NCI-H774 (cell line): ENCODE measurements at regions not wholly inside any gene's neighbourhood (a gene's known extent, or its start where the extent isn't known, plus 50 kb on each side); places are given as distances from the start of the nearest gene placed in this dataset.

Experiments used
- DNase-seq: peaks from one replicate; lab custom pipeline; 2025; lab: John Stamatoyannopoulos, UW

GRCh38 chr15:81589671-81590070, 215.7 kb upstream of the TMC3 start:
- no peak for DNase-seq

GRCh38 chr15:81575436-81576123, 201.6 kb upstream of the TMC3 start:
- DNase-seq, result peak; percentile 53

GRCh38 chr15:81573098-81573746, 199.2 kb upstream of the TMC3 start:
- no peak for DNase-seq

DNA sequence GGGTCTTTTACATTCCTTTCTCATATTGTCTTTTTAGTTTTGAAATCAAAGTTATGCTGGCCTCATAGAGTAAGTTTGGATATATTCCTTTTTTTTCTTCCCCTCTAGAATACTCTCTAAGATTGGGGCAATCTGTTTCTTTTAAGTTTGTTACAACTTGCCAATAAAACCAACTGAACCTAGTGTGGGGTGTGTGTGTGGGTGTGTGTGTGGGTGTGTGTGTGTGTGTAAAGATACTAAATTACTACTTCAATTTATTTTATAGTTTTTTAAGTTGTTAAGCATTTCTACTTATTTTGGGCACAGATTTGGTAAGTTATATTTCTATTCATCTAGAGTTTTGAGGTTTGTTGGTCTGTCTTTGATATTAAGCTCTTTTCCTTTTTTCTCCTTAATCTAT, 198.2 kb upstream of the TMC3 start:
- DNase-seq, result no peak

GRCh38 chr15:81569286-81570080, 195.5 kb upstream of the TMC3 start:
- no peak for DNase-seq

DNA sequence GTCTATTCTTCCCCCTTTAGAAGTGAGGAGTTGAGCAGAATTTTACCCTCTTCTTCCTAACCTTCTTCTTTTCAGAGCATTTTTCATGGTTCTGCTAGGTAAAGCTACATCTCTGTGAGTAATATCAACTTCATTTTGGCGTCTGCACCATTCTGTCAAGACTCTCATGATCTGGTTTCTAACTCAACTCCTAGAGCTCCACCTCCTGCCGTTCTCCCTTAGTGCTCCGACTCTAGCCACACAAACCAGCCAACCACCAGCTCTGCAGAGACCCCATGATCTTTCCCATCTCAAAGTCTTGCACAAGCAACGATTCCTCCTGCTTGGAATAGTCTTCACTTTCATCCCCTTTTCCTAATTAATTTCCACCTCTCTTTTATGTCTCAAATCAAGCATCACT, 193.9 kb upstream of the TMC3 start:
- DNase-seq, result no peak

- DNase-seq, result no peak
Observed at GRCh38 chr15:81562986-81563385, 189.0 kb upstream of the TMC3 start.

DNA sequence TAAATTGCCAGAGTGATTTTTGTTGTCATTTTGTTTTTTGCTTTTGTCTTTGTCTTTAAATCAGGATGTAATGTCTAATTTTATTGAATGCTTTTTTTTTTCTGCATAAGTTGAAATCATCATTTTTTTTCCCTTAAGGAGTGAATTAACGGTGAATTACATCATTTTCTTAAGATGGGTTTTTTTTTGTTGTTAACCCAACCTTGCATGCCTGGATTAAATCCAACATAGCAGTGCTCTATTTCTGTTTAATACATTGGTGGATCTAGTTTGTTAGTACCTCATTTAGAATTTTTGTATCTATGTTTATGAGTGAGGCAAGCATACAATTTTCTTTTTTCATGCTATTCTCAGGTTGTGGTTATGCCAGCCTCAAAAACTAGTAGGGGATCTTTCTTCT, 186.4 kb upstream of the TMC3 start:
- DNase-seq, result no peak

DNA sequence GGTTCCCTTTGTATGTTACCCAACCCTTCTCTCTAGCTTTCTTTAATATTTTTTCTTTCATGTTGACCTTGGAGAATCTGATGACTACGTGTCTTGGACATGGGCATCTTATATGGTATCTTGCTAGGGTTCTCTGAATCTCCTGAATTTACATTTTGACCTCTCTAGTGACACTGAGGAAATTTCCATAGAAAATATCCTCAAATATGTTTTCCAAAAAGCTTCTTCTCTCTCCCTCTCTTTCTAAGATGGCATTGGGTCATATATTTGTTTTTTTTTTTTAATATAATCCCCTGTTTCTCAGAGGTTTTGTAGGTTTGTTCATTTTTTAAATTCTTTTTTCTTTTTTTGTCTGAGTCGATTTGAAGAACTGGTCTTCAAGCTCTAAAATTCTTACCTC, 184.0 kb upstream of the TMC3 start:
- no peak for DNase-seq

GRCh38 chr15:81555346-81555745, 181.3 kb upstream of the TMC3 start:
- no peak for DNase-seq

DNA sequence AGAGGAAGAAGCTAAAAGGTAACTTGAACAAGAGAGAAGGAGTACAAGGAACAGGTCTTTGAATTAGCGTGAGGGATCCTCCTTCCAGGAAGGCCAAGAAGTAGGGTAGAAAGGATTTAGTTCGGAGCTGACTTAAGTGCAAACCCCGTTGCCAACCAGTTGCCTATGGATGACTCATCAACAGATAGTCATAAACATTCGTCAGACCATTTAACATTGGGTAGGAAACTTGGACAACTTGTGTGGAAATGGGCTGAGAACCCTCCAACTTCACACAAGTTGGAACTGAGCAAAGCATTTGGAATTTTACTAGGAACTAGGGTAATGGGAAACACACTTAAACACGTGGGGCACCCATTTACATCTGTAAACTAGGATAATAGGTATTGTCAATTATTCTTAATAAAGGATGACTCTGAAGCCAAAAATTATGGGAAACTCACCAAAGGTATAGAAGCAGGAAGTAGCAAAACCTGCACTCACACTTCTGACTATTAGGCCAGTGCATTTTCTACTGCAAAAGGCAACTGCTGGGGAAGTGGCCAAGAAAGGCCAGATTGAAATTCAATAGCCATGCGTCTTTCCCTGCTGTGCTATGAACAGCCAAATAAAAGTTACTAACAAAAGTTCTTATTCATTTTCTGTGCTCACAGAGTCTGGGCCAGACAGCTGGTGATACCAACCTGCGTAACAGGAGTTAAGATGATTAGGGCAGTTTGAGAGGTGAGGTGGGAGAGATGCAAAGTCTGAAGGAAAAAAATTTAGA, 174.5 kb upstream of the TMC3 start:
- DNase-seq, result no peak

DNA sequence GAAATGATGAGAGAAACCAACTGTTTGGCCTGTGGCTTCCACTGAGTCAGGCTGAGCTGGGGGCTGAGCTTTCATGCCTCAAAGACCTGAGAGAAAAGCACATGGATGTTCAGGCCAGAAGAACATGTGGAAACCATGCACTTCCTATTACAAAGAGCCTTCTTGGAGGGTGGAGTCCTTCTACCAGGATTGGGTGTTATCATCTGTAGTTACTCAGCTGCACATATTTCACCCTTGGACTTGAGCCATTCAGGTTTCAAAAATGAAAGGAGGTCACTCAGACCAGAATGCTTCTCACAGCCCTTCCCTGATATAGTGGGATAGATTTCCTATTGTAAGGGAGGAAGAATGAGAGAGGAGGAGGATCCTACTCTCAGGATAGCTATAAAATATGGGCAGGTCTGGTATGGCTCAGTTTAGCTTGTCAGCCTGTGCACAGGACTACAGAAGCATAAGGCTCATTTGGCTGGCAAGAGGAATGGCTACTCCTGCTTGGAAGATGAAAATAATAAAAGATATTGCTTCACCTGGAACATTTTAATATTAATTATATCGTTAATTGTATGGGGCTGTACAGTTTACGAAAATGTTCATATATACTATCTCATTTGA, 173.6 kb upstream of the TMC3 start:
- no peak for DNase-seq

- no peak for DNase-seq
Observed at GRCh38 chr15:81544385-81544784, 170.4 kb upstream of the TMC3 start.

- DNase-seq, result no peak
Observed at GRCh38 chr15:81540909-81541308, 166.9 kb upstream of the TMC3 start.

GRCh38 chr15:81536356-81536755, 162.3 kb upstream of the TMC3 start:
- DNase-seq, result no peak

DNA sequence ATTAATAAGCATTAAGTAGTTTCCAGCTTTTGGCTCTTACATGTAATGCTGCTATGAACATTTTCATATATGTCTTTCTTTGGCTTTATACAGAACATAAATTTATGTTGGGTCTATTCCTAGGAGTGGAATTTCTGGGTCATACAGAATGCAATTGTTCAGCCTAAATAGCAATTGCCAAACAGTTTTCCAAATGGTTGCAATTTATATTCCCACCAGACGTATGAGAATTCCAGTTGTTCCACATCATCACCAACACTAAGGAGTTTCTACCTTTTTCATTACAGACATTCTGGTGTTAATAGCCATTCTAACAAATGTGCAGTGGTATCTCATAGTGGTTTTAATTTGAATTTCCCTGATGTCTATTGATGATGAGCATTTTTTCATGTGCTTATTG, 160.1 kb upstream of the TMC3 start:
- DNase-seq, result no peak

DNA sequence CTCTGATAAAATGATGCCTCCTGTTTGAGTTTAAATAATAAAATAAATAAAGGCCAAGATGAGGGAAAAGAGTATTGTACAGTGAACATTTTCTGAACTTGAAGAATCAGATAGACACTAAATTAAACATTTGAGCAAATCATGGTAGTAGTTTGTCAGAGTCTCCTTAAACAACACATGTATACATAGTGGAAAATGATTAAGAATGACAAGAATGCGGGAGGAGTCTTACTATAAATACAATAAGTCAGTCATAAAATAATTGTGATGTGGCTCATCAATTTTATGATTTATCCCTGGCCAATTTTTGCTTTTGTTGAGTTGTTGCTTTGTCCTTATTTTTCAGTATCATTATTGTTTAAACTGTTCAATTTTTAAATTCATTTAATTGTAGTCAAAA, 158.0 kb upstream of the TMC3 start:
- no peak for DNase-seq

DNA sequence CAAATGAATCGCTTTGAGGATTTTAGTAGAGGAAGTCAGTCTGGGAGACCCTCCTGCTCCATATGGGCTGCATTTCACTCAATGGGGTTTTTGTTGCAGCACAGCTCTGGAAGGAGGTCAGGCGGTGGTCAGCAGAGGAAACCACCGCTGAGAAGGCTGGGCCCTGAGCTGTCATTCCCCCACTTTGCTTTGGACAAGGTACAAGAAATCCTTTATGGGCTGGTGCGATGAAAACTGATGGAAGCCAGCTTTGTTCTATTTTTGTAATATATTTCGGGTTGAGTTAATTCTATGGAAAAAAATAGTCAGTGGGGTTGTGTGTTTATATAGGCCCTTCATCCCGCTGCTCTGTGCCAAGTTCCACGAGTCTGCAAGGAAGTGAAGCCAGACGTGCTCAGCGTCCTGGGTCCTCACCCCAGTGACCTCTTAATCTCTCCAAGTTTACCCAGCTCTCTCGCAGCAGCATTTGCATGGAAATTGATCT, 157.1 kb upstream of the TMC3 start:
- DNase-seq, result no peak

DNA sequence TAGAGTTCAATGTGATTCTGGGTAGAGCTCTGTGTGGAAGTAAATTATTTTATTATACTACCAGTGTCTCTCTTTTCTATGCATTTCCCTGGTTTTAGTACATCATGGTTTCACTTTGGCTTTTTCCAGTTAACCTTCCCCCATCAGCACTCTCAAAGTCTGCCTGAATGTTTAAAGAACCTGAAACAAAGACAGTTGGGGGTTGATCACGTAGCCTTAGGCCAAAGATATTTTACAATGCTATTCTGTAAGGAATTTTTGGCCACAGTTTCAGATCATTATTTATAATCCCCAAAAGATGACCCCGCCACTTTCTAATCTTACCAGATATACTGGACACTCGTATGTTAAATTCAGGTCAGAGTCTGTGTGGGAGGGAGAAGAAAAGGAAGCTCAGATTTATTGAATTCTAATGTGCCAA, 156.3 kb upstream of the TMC3 start:
- no peak for DNase-seq

- DNase-seq, result no peak
Observed at GRCh38 chr15:81529481-81529880, 155.5 kb upstream of the TMC3 start.

DNA sequence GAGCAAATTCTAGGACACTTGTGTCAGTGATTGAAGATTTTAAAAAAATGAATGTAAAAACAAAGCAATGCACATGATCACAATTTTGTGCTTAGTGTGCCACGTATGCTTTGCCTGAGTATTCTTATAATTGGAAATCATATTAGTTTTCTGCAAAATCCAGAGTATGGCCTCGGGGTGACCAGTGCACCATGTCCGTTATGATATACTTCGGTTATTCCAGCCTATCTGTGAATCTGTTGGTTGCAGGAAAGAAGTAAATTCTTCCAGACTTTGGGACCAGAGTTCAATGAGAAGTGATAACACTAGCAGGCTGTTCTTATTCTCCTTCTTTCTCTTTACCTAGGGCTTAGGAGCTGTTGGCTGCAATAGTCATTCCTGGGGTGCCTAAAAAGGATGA, 152.0 kb upstream of the TMC3 start:
- DNase-seq, result no peak

- no peak for DNase-seq
Observed at GRCh38 chr15:81524496-81524895, 150.5 kb upstream of the TMC3 start.
